Suprapubic skin (tissue), 4 donors: ENCODE measurements at regions not wholly inside any gene's neighbourhood (a gene's known extent, or its start where the extent isn't known, plus 50 kb on each side); places are given as distances from the start of the nearest gene placed in this dataset.

Experiments
- POLR2A ChIP-seq, 2 donors: fragments of 450-650 bp; IDR thresholded peaks; one replicate each; pipeline ENCODE4 v1.6.1; 2017; ENCODE audit warnings: antibody characterized with exemption in 2 of 2, mild to moderate bottlenecking in 2 of 2, moderate library complexity in 2 of 2
- POLR2AphosphoS5 ChIP-seq, 3 donors: sonication (generic); formaldehyde crosslinking; IDR thresholded peaks; one replicate each; pipeline ENCODE4 v1.6.1; 2017; ENCODE audit warnings: antibody characterized with exemption in 3 of 3
- TF ChIP-seq, protein P1 (sequence below), 2 donors: fragments of 200-600 bp in 1 of 2; fragments of 450-650 bp in 1 of 2; sonication (generic) in 1 of 2; IDR thresholded peaks; one replicate each; pipeline ENCODE4 v1.5.1; 2016 to 2019; ENCODE audit warnings: antibody characterized with exemption in 2 of 2, mild to moderate bottlenecking in 1 of 2, moderate library complexity in 1 of 2

DNA sequence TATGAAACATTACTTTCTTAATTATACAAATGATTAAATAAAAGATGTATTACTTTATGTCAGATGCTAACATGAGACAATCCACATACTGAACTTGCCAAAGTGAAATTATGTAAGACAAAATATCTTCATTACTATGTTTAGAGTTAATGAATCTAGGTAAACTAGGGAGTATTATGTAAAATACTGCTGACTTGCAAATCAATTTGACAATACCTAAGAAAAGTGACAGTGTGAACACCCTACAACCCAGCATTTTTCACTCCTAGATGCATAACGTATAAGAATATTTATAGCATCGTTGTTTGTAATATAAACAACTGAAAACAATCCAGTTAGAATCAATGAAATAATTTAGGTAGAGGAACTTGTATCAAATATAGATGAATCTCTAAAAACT is 546.3 kb downstream of the MAGEB5 start:
- TF ChIP-seq, protein P1, sequence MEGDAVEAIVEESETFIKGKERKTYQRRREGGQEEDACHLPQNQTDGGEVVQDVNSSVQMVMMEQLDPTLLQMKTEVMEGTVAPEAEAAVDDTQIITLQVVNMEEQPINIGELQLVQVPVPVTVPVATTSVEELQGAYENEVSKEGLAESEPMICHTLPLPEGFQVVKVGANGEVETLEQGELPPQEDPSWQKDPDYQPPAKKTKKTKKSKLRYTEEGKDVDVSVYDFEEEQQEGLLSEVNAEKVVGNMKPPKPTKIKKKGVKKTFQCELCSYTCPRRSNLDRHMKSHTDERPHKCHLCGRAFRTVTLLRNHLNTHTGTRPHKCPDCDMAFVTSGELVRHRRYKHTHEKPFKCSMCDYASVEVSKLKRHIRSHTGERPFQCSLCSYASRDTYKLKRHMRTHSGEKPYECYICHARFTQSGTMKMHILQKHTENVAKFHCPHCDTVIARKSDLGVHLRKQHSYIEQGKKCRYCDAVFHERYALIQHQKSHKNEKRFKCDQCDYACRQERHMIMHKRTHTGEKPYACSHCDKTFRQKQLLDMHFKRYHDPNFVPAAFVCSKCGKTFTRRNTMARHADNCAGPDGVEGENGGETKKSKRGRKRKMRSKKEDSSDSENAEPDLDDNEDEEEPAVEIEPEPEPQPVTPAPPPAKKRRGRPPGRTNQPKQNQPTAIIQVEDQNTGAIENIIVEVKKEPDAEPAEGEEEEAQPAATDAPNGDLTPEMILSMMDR (IDR thresholded peaks at IDR 0.05), result no peak
- no peak for TF ChIP-seq POLR2AphosphoS5 (IDR thresholded peaks at IDR 0.05)
- no peak for TF ChIP-seq POLR2A (IDR thresholded peaks at IDR 0.05)
